ENCODE measurements at regions not wholly inside any gene's neighbourhood (a gene's known extent, or its start where the extent isn't known, plus 50 kb on each side); places are given as distances from the start of the nearest gene placed in this dataset.

GRCh38 chr12:17278946-17279345 lies 673.0 kb upstream of the LMO3 start:
- peaks cover 0 to 13% (median 0%) of the 10 kb centered on the region in 11 donors for H3K9me3 ChIP-seq
- intact Hi-C loops (cut with DNase I), result no loop called here
- DNase-seq, result no peak
- peak in 2 of 9 donors; percentile 7 to 8 for TF ChIP-seq CTCF (IDR thresholded peaks at IDR 0.05)
- no peak for ATAC-seq
- H3K36me3 ChIP-seq, result no peaks in the 10 kb centered on the region
- no peaks in the 10 kb centered on the region for H3K27me3 ChIP-seq
- no peak overlapping the region for H3K4me3 ChIP-seq
- no peak overlapping the region for H3K27ac ChIP-seq
- H3K4me1 ChIP-seq, result no peaks in the 10 kb centered on the region

GRCh38 chr12:17276196-17276595 lies 670.2 kb upstream of the LMO3 start:
- intact Hi-C loops (cut with DNase I), result no loop called here
- no peak for DNase-seq
- H3K4me3 ChIP-seq, result no peak overlapping the region
- WGBS, 2 donors, result 64 to 71% methylated on average over 5 of the region's 5 CpGs
- no peaks in the 10 kb centered on the region for H3K9me3 ChIP-seq
- ATAC-seq, result no peak
- H3K4me1 ChIP-seq, result no peaks in the 10 kb centered on the region
- no peaks in the 10 kb centered on the region for H3K36me3 ChIP-seq
- no peak overlapping the region for H3K27ac ChIP-seq
- no peak for TF ChIP-seq CTCF (IDR thresholded peaks at IDR 0.05)
- no peaks in the 10 kb centered on the region for H3K27me3 ChIP-seq

GRCh38 chr12:17266856-17267255 lies 660.9 kb upstream of the LMO3 start:
- Histone ChIP-seq H3K27ac (no peak overlapping the region), H3K36me3 (no peaks in the 10 kb centered on the region), H3K4me3 (no peak overlapping the region), H3K9me3 (no peaks in the 10 kb centered on the region), H3K4me1 (no peaks in the 10 kb centered on the region), H3K27me3 (no peaks in the 10 kb centered on the region)
- DNase-seq (no peak), ATAC-seq (no peak)
- 79 to 84% methylated on average over 5 of the region's 5 CpGs for WGBS, 2 donors
- TF ChIP-seq CTCF (IDR thresholded peaks at IDR 0.05), result no peak
- intact Hi-C loops (cut with DNase I), result no loop called here

- intact Hi-C loops (cut with DNase I), result no loop called here
- Histone ChIP-seq H3K27ac (no peak overlapping the region), H3K36me3 (no peaks in the 10 kb centered on the region), H3K27me3 (no peaks in the 10 kb centered on the region), H3K9me3 (peaks cover 0 to 11% (median 0%) of the 10 kb centered on the region in 11 donors), H3K4me1 (no peaks in the 10 kb centered on the region), H3K4me3 (no peak overlapping the region)
- WGBS, 2 donors, result 90% methylated on average over 2 of the region's 2 CpGs
- no peak for ATAC-seq
- TF ChIP-seq CTCF (IDR thresholded peaks at IDR 0.05), result no peak
- DNase-seq, result no peak
Observed at GRCh38 chr12:17264603-17265002, 658.6 kb upstream of the LMO3 start.

GRCh38 chr12:17239874-17240273 lies 633.9 kb upstream of the LMO3 start:
- TF ChIP-seq CTCF (IDR thresholded peaks at IDR 0.05), result no peak
- WGBS, 2 donors, result 79% methylated on average over 4 of the region's 4 CpGs
- Histone ChIP-seq H3K4me3 (no peak overlapping the region), H3K27ac (no peak overlapping the region), H3K9me3 (peaks cover 0 to 48% (median 0%) of the 10 kb centered on the region in 11 donors), H3K4me1 (no peaks in the 10 kb centered on the region), H3K27me3 (no peaks in the 10 kb centered on the region), H3K36me3 (no peaks in the 10 kb centered on the region)
- DNase-seq (no peak), ATAC-seq (no peak)
- intact Hi-C loops (cut with DNase I), result no loop called here

Measured in heart right ventricle (tissue), 16 donors.